Kidney (tissue), 13 donors: ENCODE measurements at regions not wholly inside any gene's neighbourhood (a gene's known extent, or its start where the extent isn't known, plus 50 kb on each side); places are given as distances from the start of the nearest gene placed in this dataset.
"Not testable (repeated sequence)": the region's sequence is repeated elsewhere in the genome, so short reads cannot be mapped to it uniquely, and the experiment has no call there.

Experiments
- DNase-seq, 5 donors: peaks; one replicate each; pipeline ENCODE4 v3.0.0-alpha.2; 2013 to 2020
- FAIRE-seq: peaks from 2 replicates; lab custom pipeline; 2012; peaks lifted over from hg19 to GRCh38; lab: Jason Lieb, UNC
- H3K27ac ChIP-seq, 2 donors: one replicate each; pipeline ENCODE4 v1.7.0; 2013; ENCODE audit warnings: low read depth in 2 of 2, low read length in 2 of 2, inconsistent platforms in 1 of 2
- H3K27me3 ChIP-seq: one replicate; pipeline ENCODE4 v1.7.1; 2013; ENCODE audit warnings: low read length, inconsistent platforms; ENCODE audit not compliant: control insufficient read depth, insufficient read depth
- H3K36me3 ChIP-seq, 3 donors: one replicate each; pipeline versions ENCODE4 v1.7.0 to v1.7.1; 2013; ENCODE audit warnings: low read length in 3 of 3, control low read depth in 1 of 3, inconsistent platforms in 1 of 3; ENCODE audit not compliant: insufficient read depth in 3 of 3, control insufficient read depth in 2 of 3
- H3K4me1 ChIP-seq, 3 donors: one replicate each; pipeline versions ENCODE4 v1.7.0 to v1.7.1; 2013; ENCODE audit warnings: low read length in 3 of 3, inconsistent platforms in 1 of 3, low read depth in 1 of 3; ENCODE audit not compliant: control insufficient read depth in 2 of 3, insufficient read depth in 2 of 3
- H3K4me3 ChIP-seq, 3 donors: one replicate each; pipeline versions ENCODE4 v1.7.0 to v1.8.1; 2013; ENCODE audit warnings: low read length in 3 of 3, control low read depth in 1 of 3, inconsistent platforms in 1 of 3
- H3K9ac ChIP-seq, 3 donors: one replicate each; pipeline versions ENCODE4 v1.7.0 to v1.7.1; 2013; ENCODE audit warnings: low read length in 3 of 3, control low read depth in 1 of 3, inconsistent platforms in 1 of 3
- H3K9me3 ChIP-seq, 3 donors: one replicate each; pipeline versions ENCODE4 v1.7.0 to v1.7.1; 2013; ENCODE audit warnings: low read length in 3 of 3, control low read depth in 1 of 3, inconsistent platforms in 1 of 3; ENCODE audit not compliant: control insufficient read depth in 2 of 3, insufficient read depth in 1 of 3
- CTCF ChIP-seq: IDR thresholded peaks from 3 replicates; pipeline ENCODE4 v1.5.1; 2012; ENCODE audit warnings: mild to moderate bottlenecking, moderate library complexity, borderline replicate concordance; ENCODE audit not compliant: insufficient read depth; ENCODE audit errors: extremely low read depth
- intact Hi-C: fragments of 100-400 bp; cut with DNase I; formaldehyde crosslinking; loops from one replicate; pipeline ENCODE4 v1.11.1; 2022
- donor health status: control.
- donor health status: control.
- donor health status: control.
- donor health status: control.
- donor health status: control.
- donor health status: DM: yes; HTN: yes; CAD: no.
- donor health status: Normal renal cell carcinoma (clear cell type).

GRCh38 chr22:12597778-12598177, 2930.2 kb upstream of the OR11H1 start:
- DNase-seq: peak in 1 of 5 donors; percentile 62
- H3K27me3 ChIP-seq, H3K9ac ChIP-seq, H3K9me3 ChIP-seq, H3K4me3 ChIP-seq, H3K36me3 ChIP-seq, H3K4me1 ChIP-seq, FAIRE-seq, intact Hi-C loops, H3K27ac ChIP-seq: not testable (repeated sequence)

GRCh38 chr22:12601510-12601869, 2926.5 kb upstream of the OR11H1 start:
- FAIRE-seq, H3K27ac ChIP-seq, intact Hi-C loops, H3K36me3 ChIP-seq, H3K9me3 ChIP-seq, H3K4me3 ChIP-seq, H3K4me1 ChIP-seq, H3K27me3 ChIP-seq, H3K9ac ChIP-seq, DNase-seq: not testable (repeated sequence)

GRCh38 chr22:12601870-12602779, 2925.9 kb upstream of the OR11H1 start:
- no peaks in the 10 kb centered on the region for H3K36me3 ChIP-seq
- H3K27ac ChIP-seq: no peak overlapping the region
- FAIRE-seq: no peak
- H3K27me3 ChIP-seq: no peaks in the 10 kb centered on the region
- H3K4me3 ChIP-seq: no peak overlapping the region
- H3K9ac ChIP-seq: no peak overlapping the region
- intact Hi-C loops: no loop called here
- peak in 1 of 5 donors; percentile 83 for DNase-seq
- H3K4me1 ChIP-seq: no peaks in the 10 kb centered on the region
- no peak for TF ChIP-seq CTCF
- peaks cover 0 to 3% (median 1%) of the 10 kb centered on the region in 3 donors for H3K9me3 ChIP-seq

GRCh38 chr22:12603399-12603798, 2924.6 kb upstream of the OR11H1 start:
- intact Hi-C loops, FAIRE-seq, H3K36me3 ChIP-seq, H3K9me3 ChIP-seq, H3K27me3 ChIP-seq, DNase-seq, H3K9ac ChIP-seq, H3K27ac ChIP-seq, H3K4me3 ChIP-seq, H3K4me1 ChIP-seq: not testable (repeated sequence)

GRCh38 chr22:12603833-12604232, 2924.2 kb upstream of the OR11H1 start:
- H3K27ac ChIP-seq, DNase-seq, FAIRE-seq, H3K27me3 ChIP-seq, intact Hi-C loops, H3K9me3 ChIP-seq, H3K4me3 ChIP-seq, H3K4me1 ChIP-seq, H3K9ac ChIP-seq, H3K36me3 ChIP-seq: not testable (repeated sequence)

GRCh38 chr22:12608454-12608853, 2919.5 kb upstream of the OR11H1 start:
- H3K4me1 ChIP-seq, FAIRE-seq, H3K9ac ChIP-seq, intact Hi-C loops, H3K36me3 ChIP-seq, H3K4me3 ChIP-seq, H3K9me3 ChIP-seq, H3K27me3 ChIP-seq, H3K27ac ChIP-seq, DNase-seq: not testable (repeated sequence)
